Nucleus accumbens (tissue), 56 donors: ENCODE measurements at regions not wholly inside any gene's neighbourhood (a gene's known extent, or its start where the extent isn't known, plus 50 kb on each side); places are given as distances from the start of the nearest gene placed in this dataset.
"Not testable (repeated sequence)": the region's sequence is repeated elsewhere in the genome, so short reads cannot be mapped to it uniquely, and the experiment has no call there.

Source experiments
- DNase-seq, 56 donors: peaks; one replicate each; lab custom pipeline; 2025; lab: John Stamatoyannopoulos, UW

DNA sequence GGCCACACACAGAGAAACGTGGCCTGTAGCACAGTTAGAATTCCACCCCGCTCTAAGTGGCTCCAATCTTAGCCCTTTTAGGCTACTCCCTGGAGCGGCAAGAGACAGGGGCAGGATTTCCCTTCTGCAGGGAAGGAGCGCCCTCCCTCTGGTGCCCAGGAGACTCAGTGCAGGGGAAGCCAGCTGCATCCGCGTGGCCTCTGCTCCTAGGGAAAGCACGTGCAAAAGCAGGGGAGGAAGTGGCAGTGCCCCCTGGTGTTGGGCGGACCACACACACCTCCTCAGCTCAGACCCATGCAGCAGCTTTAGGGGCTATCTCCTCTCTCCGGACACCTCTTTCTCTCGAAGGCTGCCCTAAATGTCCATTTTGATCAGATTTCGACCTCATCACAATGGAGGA lies 50.0 kb downstream of the SPRING1 start:
- DNase-seq: peak in 1 of 56 donors; percentile 4

DNA sequence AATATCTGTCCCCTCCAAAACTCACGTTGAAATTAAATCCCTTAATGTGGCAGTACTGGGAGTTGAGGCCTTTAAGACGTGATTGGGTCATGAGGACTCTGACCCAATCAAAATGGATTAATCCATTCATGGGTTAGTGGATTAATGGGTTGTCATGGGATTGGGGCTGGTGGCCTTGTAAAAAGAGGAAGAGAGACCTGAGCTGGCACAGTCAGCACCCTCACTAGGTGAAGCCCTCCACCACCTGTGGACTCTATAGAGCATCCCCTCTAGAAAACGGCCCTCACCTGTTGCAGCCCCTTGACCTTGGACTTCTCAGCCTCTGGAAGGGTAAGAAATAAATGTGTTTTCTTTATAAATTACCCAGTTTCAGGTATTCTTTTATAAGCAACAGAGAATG lies 53.0 kb downstream of the SPRING1 start:
- DNase-seq: no peak

DNA sequence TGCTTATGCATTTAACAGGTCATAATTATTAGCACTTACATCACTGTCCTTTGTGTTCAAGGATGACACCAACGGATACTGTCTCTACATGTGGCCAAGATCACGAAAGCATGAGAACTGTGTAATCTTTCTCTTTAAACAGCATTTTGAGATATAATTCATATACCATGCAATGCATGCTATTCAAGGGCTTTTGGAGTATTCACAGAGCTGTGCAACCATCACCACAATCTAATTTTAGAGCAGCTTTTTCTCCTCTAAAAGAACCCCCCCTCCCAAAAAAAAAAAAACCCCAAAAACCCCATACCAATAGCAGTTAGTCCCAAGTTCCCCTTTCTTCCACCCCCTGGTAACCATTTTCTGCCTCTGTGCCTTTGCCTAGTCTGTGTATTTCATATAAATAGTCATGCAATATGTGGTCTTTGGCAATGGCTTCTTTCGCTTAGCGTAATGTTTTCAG lies 60.6 kb downstream of the SPRING1 start:
- no peak for DNase-seq

DNA sequence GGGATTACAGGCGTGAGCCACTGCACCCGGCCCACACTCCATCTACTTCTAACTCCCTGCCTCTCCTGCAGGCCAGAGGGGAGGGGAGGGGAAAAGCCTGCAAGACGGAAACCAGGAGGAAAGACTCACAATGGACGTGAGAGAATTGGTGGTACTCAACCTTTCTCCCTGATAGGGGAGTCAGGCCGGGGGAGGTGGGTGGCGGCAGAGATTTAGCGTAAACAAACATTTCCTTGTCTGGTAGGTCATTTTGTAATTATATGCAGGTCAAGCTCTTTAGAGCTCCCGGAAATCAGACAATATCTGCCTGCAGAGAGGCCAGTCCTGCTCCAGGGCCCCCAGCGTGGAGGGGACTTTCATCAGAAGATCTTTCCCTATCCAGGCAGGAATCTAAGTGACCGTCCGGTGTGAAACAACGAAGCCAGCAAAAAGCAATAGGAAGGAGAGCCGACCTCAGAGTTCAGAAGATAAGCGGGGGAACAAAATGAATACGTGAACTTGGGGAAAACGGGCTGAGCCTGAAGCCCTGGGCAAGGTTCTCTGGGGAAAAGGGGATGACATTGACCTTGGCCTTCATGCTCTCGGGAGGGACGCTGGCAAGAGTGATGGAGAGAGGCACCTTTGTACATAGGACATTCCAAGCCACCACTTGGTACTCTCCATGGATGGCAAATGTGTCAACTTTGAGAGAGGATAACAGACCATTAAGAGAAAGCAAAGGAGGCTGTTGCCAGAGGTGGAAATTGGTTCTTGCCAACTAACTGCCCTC lies 62.3 kb downstream of the SPRING1 start:
- DNase-seq: no peak

- DNase-seq: no peak
Observed at GRCh38 chr12:116674643-116675183, 63.2 kb downstream of the SPRING1 start.

DNA sequence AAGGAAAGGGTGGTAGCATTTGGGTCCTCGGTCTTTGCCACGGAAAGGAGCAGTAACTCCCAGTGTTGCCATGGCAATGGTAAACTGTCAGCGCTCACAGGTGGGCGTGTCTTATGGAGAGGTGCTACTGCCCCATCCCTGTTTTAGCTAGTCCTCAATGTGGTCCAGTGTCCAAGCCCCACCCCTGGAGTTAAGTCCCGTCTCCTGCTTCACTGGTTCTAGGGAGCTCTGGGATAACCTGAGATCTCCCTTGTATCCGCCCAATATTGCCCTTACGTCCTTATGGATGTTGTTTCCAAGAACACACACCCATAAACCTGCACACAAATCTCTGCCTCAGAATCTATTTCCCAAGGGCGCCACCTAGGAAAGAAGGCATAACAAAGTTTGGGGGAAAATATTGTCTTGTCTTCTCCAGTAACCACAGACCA lies 64.2 kb downstream of the SPRING1 start:
- no peak for DNase-seq

DNA sequence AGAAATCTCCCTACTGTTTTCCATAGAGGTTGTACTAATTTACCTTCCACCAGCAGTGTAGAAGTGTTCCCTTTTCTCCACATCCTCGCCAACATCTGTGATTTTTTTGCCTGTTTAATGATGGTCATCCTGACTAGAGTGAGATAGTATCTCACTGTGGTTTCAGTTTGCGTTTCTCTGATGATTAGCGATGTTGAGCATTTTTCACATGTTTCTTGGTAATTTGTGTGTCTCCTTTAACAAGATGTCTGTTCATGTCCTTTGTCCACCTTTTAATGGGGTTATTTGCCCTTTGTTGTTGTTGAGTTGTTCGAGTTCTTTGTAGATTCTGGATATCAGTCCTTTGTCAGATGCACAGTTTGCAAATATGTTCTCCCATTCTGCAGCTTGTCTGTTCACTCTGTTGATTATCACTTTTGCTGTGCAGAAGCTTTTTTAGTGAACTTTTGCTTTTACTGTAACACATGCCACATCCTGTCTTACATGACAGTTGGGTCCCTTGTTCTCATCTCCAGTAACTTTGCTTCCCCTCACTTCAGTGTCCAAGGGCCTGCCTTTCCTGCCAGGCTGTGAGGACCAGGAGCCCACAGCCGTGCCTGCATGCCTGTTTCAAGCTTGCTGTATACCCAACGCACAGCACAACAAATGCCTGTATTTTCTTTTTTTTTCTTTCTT lies 64.9 kb downstream of the SPRING1 start:
- DNase-seq: no peak

DNA sequence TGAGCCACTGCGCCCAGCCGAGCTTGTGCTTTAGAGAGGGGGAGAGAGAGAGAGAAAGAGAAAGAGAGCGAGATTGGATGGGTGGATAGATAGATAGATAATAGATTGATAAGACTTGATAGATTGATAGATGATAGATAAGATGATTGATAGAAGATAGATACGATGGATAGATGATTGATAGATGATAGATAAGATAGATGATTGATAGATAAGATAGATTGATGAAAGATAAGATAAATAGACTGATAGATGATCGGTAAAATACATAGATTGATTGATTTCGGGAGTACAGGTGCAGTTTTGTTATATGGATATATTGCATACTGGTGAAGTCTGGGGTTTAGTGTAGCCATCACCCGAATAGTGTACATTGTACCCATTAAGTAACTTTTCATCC lies 65.9 kb downstream of the SPRING1 start:
- no peak for DNase-seq

GRCh38 chr12:116670859-116671258 lies 67.0 kb downstream of the SPRING1 start:
- DNase-seq: no peak

GRCh38 chr12:116667752-116668151 lies 70.1 kb downstream of the SPRING1 start:
- DNase-seq: no peak

DNA sequence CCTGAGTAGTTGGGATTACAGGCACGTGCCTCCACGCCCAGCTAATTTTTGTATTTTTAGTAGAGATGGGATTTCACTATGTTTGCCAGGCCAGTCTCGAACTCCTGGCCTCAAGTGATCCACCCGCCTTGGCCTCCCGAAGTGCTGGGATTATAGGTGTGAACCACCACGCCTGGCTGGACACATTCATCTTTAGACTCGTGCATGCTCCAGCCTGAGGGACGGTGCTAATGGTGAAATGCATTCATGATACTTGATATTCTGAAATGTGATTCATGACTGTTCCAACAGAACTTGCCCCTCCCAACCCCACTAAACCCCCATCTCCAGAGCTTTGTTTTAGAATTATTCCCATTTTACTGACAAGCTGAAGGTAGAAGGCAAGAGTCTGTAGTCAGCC lies 71.0 kb downstream of the SPRING1 start:
- DNase-seq: not testable (repeated sequence)

GRCh38 chr12:116666305-116666673 lies 71.6 kb downstream of the SPRING1 start:
- DNase-seq: no peak

GRCh38 chr12:116665666-116666304 lies 72.1 kb downstream of the SPRING1 start:
- no peak for DNase-seq

DNA sequence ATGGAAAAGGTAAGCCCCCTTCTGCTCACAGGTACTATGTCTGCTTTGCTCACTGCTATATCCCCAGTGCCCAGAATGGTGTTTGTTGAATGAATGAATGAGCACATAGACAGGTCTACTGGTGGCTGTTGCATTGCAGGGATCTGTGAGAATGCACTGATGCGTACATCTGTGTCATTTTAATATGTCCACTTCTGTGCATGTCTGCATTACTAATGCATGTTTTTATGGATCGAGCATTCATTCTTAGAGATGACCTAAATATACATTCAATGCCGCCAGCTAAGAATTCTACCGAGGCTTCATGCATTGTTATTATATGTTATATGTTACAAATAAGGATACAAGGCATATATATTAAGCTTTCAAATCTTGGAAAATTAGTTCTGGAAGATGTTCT lies 73.8 kb downstream of the SPRING1 start:
- DNase-seq: no peak

DNA sequence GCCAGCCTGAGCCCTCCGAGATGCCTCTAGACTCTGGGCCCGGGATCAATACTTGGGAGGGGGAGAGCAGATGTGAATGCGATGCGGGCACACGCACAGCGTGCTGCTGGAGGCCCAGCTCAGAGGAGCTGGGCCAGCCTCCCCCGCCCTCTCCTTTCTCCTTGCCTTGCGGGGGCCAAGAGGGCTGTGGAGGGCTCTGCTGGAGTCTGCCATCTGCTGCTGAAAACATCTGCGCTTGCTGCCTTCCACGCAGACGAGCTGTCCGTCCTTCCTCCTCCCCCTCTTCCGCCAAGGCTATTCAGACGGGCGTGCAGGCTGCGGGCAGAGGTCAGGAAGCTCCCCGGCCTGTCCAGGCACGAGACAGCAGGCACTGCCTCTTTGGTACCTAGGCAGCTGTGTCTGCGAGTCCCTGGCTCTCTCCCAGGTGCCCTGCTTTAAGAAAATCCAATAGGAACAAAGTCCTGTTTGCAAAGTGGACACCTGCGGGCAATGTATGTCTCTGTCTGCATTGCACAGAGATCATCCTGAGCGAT lies 75.2 kb downstream of the SPRING1 start:
- DNase-seq: peak in 27 of 56 donors; percentile 1 to 33 (median 9)

GRCh38 chr12:116661341-116661740 lies 76.5 kb downstream of the SPRING1 start:
- no peak for DNase-seq

DNA sequence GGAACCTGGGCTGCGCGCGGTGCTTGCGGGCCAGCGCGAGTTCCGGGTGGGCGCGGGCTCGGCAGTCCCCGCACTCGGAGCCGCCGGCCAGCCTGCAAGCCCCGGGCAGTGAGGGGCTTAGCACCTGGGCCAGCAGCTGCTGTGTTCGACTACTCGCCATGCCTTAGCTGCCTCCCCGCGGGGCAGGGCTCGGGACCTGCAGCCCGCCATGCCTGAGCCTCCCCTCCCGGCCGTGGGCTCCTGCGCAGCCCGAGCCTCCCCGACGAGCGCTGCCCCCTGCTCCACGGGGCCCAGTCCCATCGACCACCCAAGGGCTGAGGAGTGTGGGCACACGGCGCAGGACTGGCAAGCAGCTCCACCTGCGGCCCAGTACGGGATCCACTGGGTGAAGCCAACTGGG lies 77.1 kb downstream of the SPRING1 start:
- DNase-seq: not testable (repeated sequence)

GRCh38 chr12:116659771-116660481 lies 77.9 kb downstream of the SPRING1 start:
- DNase-seq: no peak

DNA sequence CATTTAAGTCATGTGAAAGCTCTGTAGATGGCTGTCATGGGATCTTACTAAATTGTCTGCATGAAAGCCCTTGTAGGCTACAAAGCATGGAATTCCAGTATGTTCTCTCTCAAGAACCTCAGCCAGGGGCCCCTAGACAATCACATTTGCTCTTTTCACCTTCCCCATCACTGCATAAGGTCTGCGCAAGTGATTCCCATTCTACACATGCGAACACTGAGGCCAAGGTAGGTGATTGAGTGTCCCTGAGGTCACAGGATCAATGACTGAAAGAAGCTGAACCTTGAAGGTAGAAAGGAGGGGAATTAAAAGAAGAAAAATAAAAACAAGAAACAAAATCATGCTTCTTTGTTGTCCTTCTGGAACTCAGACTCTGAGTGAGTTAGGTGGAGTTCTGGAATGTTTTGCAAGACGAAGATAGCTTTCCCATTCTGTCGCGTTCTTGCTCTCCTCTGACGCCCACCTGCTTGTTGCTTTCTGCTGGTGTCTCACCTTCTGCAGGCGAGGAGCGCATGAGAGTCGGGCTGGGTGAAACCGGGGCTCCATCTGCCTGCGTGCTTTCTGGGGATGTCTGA lies 79.9 kb downstream of the SPRING1 start:
- DNase-seq: no peak

- DNase-seq: no peak
Observed at GRCh38 chr12:116656306-116656705, 81.6 kb downstream of the SPRING1 start.
